ENCODE measurements at regions not wholly inside any gene's neighbourhood (a gene's known extent, or its start where the extent isn't known, plus 50 kb on each side); places are given as distances from the start of the nearest gene placed in this dataset.
"Not testable (repeated sequence)": the region's sequence is repeated elsewhere in the genome, so short reads cannot be mapped to it uniquely, and the experiment has no call there.

- peaks cover 3% of the 10 kb centered on the region; the same call in 1 of the 2 replicates for H3K4me1 ChIP-seq (ENCODE audit: insufficient read depth, low read length)
- no peaks in the 10 kb centered on the region for H3K9me3 ChIP-seq (ENCODE audit: insufficient read depth, low read depth, low read length)
- H3K27ac ChIP-seq (ENCODE audit: low read length), result no peak overlapping the region
- H3K9ac ChIP-seq (ENCODE audit: low read depth, low read length), result no peak overlapping the region
- H3K4me3 ChIP-seq (ENCODE audit: low read length), result no peak overlapping the region
- no peaks in the 10 kb centered on the region for H3K36me3 ChIP-seq (ENCODE audit: insufficient read depth, low read depth, low read length)
- H3K27me3 ChIP-seq (ENCODE audit: insufficient read depth, low read length), result no peaks in the 10 kb centered on the region
Observed at GRCh38 chr2:144643537-144644336, 123.8 kb upstream of the ZEB2 start.

- no peak overlapping the region for H3K27ac ChIP-seq (ENCODE audit: low read length)
- no peaks in the 10 kb centered on the region for H3K27me3 ChIP-seq (ENCODE audit: insufficient read depth, low read length)
- no peak overlapping the region for H3K4me3 ChIP-seq (ENCODE audit: low read length)
- H3K36me3 ChIP-seq (ENCODE audit: insufficient read depth, low read depth, low read length), result no peaks in the 10 kb centered on the region
- no peak overlapping the region for H3K9ac ChIP-seq (ENCODE audit: low read depth, low read length)
- no peaks in the 10 kb centered on the region; the same call in 1 of the 2 replicates for H3K9me3 ChIP-seq (ENCODE audit: insufficient read depth, low read depth, low read length)
- H3K4me1 ChIP-seq (ENCODE audit: insufficient read depth, low read length), result no peaks in the 10 kb centered on the region
Observed at GRCh38 chr2:144642856-144643255, 122.9 kb upstream of the ZEB2 start.

- H3K4me1 ChIP-seq (ENCODE audit: insufficient read depth, low read length), result no peaks in the 10 kb centered on the region
- no peaks in the 10 kb centered on the region; the same call in 1 of the 2 replicates for H3K9me3 ChIP-seq (ENCODE audit: insufficient read depth, low read depth, low read length)
- no peak overlapping the region for H3K27ac ChIP-seq (ENCODE audit: low read length)
- H3K27me3 ChIP-seq (ENCODE audit: insufficient read depth, low read length), result no peaks in the 10 kb centered on the region
- H3K36me3 ChIP-seq (ENCODE audit: insufficient read depth, low read depth, low read length), result no peaks in the 10 kb centered on the region
- no peak overlapping the region for H3K4me3 ChIP-seq (ENCODE audit: low read length)
- no peak overlapping the region for H3K9ac ChIP-seq (ENCODE audit: low read depth, low read length)
Observed at GRCh38 chr2:144642131-144642530, 122.2 kb upstream of the ZEB2 start.

- not testable (repeated sequence) for H3K4me3 ChIP-seq (ENCODE audit: low read length); H3K36me3 ChIP-seq (ENCODE audit: insufficient read depth, low read depth, low read length); H3K27me3 ChIP-seq (ENCODE audit: insufficient read depth, low read length); H3K9me3 ChIP-seq (ENCODE audit: insufficient read depth, low read depth, low read length); H3K9ac ChIP-seq (ENCODE audit: low read depth, low read length); H3K27ac ChIP-seq (ENCODE audit: low read length); H3K4me1 ChIP-seq (ENCODE audit: insufficient read depth, low read length)
Observed at GRCh38 chr2:144638250-144638649, 118.3 kb upstream of the ZEB2 start.

- H3K36me3 ChIP-seq (ENCODE audit: insufficient read depth, low read depth, low read length); H3K4me1 ChIP-seq (ENCODE audit: insufficient read depth, low read length); H3K4me3 ChIP-seq (ENCODE audit: low read length); H3K9me3 ChIP-seq (ENCODE audit: insufficient read depth, low read depth, low read length); H3K9ac ChIP-seq (ENCODE audit: low read depth, low read length); H3K27me3 ChIP-seq (ENCODE audit: insufficient read depth, low read length); H3K27ac ChIP-seq (ENCODE audit: low read length): not testable (repeated sequence)
Observed at GRCh38 chr2:144636860-144637259, 116.9 kb upstream of the ZEB2 start.

- no peaks in the 10 kb centered on the region for H3K4me1 ChIP-seq (ENCODE audit: insufficient read depth, low read length)
- H3K27ac ChIP-seq (ENCODE audit: low read length), result no peak overlapping the region
- H3K4me3 ChIP-seq (ENCODE audit: low read length), result no peak overlapping the region
- no peaks in the 10 kb centered on the region for H3K9me3 ChIP-seq (ENCODE audit: insufficient read depth, low read depth, low read length)
- no peaks in the 10 kb centered on the region for H3K27me3 ChIP-seq (ENCODE audit: insufficient read depth, low read length)
- H3K36me3 ChIP-seq (ENCODE audit: insufficient read depth, low read depth, low read length), result no peaks in the 10 kb centered on the region
- H3K9ac ChIP-seq (ENCODE audit: low read depth, low read length), result no peak overlapping the region
Observed at GRCh38 chr2:144632809-144633208, 112.9 kb upstream of the ZEB2 start.

GRCh38 chr2:144631636-144632035 is 111.7 kb upstream of the ZEB2 start:
- no peak overlapping the region for H3K27ac ChIP-seq (ENCODE audit: low read length)
- no peaks in the 10 kb centered on the region for H3K27me3 ChIP-seq (ENCODE audit: insufficient read depth, low read length)
- no peak overlapping the region for H3K9ac ChIP-seq (ENCODE audit: low read depth, low read length)
- H3K36me3 ChIP-seq (ENCODE audit: insufficient read depth, low read depth, low read length), result no peaks in the 10 kb centered on the region
- no peak overlapping the region for H3K4me3 ChIP-seq (ENCODE audit: low read length)
- no peaks in the 10 kb centered on the region for H3K9me3 ChIP-seq (ENCODE audit: insufficient read depth, low read depth, low read length)
- H3K4me1 ChIP-seq (ENCODE audit: insufficient read depth, low read length), result no peaks in the 10 kb centered on the region

GRCh38 chr2:144630459-144631215 is 110.7 kb upstream of the ZEB2 start:
- H3K4me1 ChIP-seq (ENCODE audit: insufficient read depth, low read length), result no peaks in the 10 kb centered on the region
- H3K27me3 ChIP-seq (ENCODE audit: insufficient read depth, low read length), result no peaks in the 10 kb centered on the region
- H3K9ac ChIP-seq (ENCODE audit: low read depth, low read length), result no peak overlapping the region
- H3K27ac ChIP-seq (ENCODE audit: low read length), result no peak overlapping the region
- H3K4me3 ChIP-seq (ENCODE audit: low read length), result no peak overlapping the region
- H3K36me3 ChIP-seq (ENCODE audit: insufficient read depth, low read depth, low read length), result no peaks in the 10 kb centered on the region
- no peaks in the 10 kb centered on the region for H3K9me3 ChIP-seq (ENCODE audit: insufficient read depth, low read depth, low read length)

GRCh38 chr2:144629935-144630334 is 110.0 kb upstream of the ZEB2 start:
- H3K27ac ChIP-seq (ENCODE audit: low read length), result no peak overlapping the region
- H3K36me3 ChIP-seq (ENCODE audit: insufficient read depth, low read depth, low read length), result no peaks in the 10 kb centered on the region
- H3K9ac ChIP-seq (ENCODE audit: low read depth, low read length), result no peak overlapping the region
- no peaks in the 10 kb centered on the region for H3K9me3 ChIP-seq (ENCODE audit: insufficient read depth, low read depth, low read length)
- H3K27me3 ChIP-seq (ENCODE audit: insufficient read depth, low read length), result no peaks in the 10 kb centered on the region
- no peaks in the 10 kb centered on the region for H3K4me1 ChIP-seq (ENCODE audit: insufficient read depth, low read length)
- H3K4me3 ChIP-seq (ENCODE audit: low read length), result no peak overlapping the region

- H3K9ac ChIP-seq (ENCODE audit: low read depth, low read length), result no peak overlapping the region
- no peak overlapping the region for H3K4me3 ChIP-seq (ENCODE audit: low read length)
- no peaks in the 10 kb centered on the region for H3K27me3 ChIP-seq (ENCODE audit: insufficient read depth, low read length)
- H3K36me3 ChIP-seq (ENCODE audit: insufficient read depth, low read depth, low read length), result no peaks in the 10 kb centered on the region
- H3K27ac ChIP-seq (ENCODE audit: low read length), result no peak overlapping the region
- H3K4me1 ChIP-seq (ENCODE audit: insufficient read depth, low read length), result no peaks in the 10 kb centered on the region
- no peaks in the 10 kb centered on the region for H3K9me3 ChIP-seq (ENCODE audit: insufficient read depth, low read depth, low read length)
Observed at GRCh38 chr2:144628566-144628965, 108.6 kb upstream of the ZEB2 start.

GRCh38 chr2:144625626-144626025 is 105.7 kb upstream of the ZEB2 start:
- Histone ChIP-seq H3K4me3 (ENCODE audit: low read length) (no peak overlapping the region), H3K9me3 (ENCODE audit: insufficient read depth, low read depth, low read length) (no peaks in the 10 kb centered on the region), H3K36me3 (ENCODE audit: insufficient read depth, low read depth, low read length) (no peaks in the 10 kb centered on the region), H3K4me1 (ENCODE audit: insufficient read depth, low read length) (no peaks in the 10 kb centered on the region), H3K9ac (ENCODE audit: low read depth, low read length) (no peak overlapping the region), H3K27me3 (ENCODE audit: insufficient read depth, low read length) (no peaks in the 10 kb centered on the region), H3K27ac (ENCODE audit: low read length) (no peak overlapping the region)

GRCh38 chr2:144625226-144625625 is 105.3 kb upstream of the ZEB2 start:
- Histone ChIP-seq H3K9me3 (ENCODE audit: insufficient read depth, low read depth, low read length) (no peaks in the 10 kb centered on the region), H3K9ac (ENCODE audit: low read depth, low read length) (no peak overlapping the region), H3K27me3 (ENCODE audit: insufficient read depth, low read length) (no peaks in the 10 kb centered on the region), H3K36me3 (ENCODE audit: insufficient read depth, low read depth, low read length) (no peaks in the 10 kb centered on the region), H3K4me1 (ENCODE audit: insufficient read depth, low read length) (no peaks in the 10 kb centered on the region), H3K4me3 (ENCODE audit: low read length) (no peak overlapping the region), H3K27ac (ENCODE audit: low read length) (no peak overlapping the region)
